Trophoblast cell (in vitro differentiated cells and primary cell): ENCODE measurements at regions not wholly inside any gene's neighbourhood (a gene's known extent, or its start where the extent isn't known, plus 50 kb on each side); places are given as distances from the start of the nearest gene placed in this dataset.

Source experiments
- DNase-seq, 2 donors: peaks; one replicate each; pipeline ENCODE4 v3.0.0-alpha.2; 2016
- H2AFZ ChIP-seq: 2 replicates; pipeline ENCODE4 v1.6.1; 2013; ENCODE audit warnings: low read length, moderate library complexity, mild to moderate bottlenecking; ENCODE audit not compliant: insufficient read depth, poor library complexity
- H2AK5ac ChIP-seq: 2 replicates; pipeline ENCODE4 v1.6.1; 2013; ENCODE audit warnings: mild to moderate bottlenecking, low read length
- H2BK120ac ChIP-seq: 2 replicates; pipeline ENCODE4 v1.6.1; 2013; ENCODE audit warnings: low read length, mild to moderate bottlenecking, moderate library complexity; ENCODE audit not compliant: insufficient read depth, poor library complexity
- H2BK12ac ChIP-seq: 2 replicates; pipeline ENCODE4 v1.6.1; 2013; ENCODE audit warnings: mild to moderate bottlenecking, low read length, moderate library complexity
- H2BK5ac ChIP-seq: 2 replicates; pipeline ENCODE4 v1.6.1; 2013; ENCODE audit warnings: low read length, low read depth, moderate library complexity, mild to moderate bottlenecking; ENCODE audit not compliant: poor library complexity
- H3K14ac ChIP-seq: 2 replicates; pipeline ENCODE4 v1.6.1; 2013; ENCODE audit warnings: mild to moderate bottlenecking, low read length
- H3K18ac ChIP-seq: 2 replicates; pipeline ENCODE4 v1.6.1; 2013; ENCODE audit warnings: mild to moderate bottlenecking, low read length
- H3K23ac ChIP-seq: 2 replicates; pipeline ENCODE4 v1.6.1; 2013; ENCODE audit warnings: low read length
- H3K27ac ChIP-seq: 2 replicates; pipeline ENCODE4 v1.5.1; 2013; ENCODE audit warnings: low read depth, mild to moderate bottlenecking, inconsistent platforms, low read length, moderate library complexity
- H3K27me3 ChIP-seq: 2 replicates; pipeline ENCODE4 v1.6.1; 2013; ENCODE audit warnings: inconsistent platforms, mild to moderate bottlenecking, low read length, moderate library complexity; ENCODE audit not compliant: insufficient read depth
- H3K36me3 ChIP-seq, 2 experiments: 1 replicate in 1 of 2; 2 replicates in 1 of 2; pipeline ENCODE4 v1.6.1; 2013; ENCODE audit warnings: low read length in 2 of 2, mild to moderate bottlenecking in 2 of 2, moderate library complexity in 1 of 2; ENCODE audit not compliant: insufficient read depth in 2 of 2, control insufficient read depth in 1 of 2
- H3K4ac ChIP-seq: 2 replicates; pipeline ENCODE4 v1.6.1; 2013; ENCODE audit warnings: low read depth, mild to moderate bottlenecking, low read length, moderate library complexity
- H3K4me1 ChIP-seq, 2 experiments: 1 replicate in 1 of 2; 2 replicates in 1 of 2; pipeline ENCODE4 v1.6.1; 2013; ENCODE audit warnings: low read length in 2 of 2, mild to moderate bottlenecking in 2 of 2, moderate library complexity in 1 of 2; ENCODE audit not compliant: insufficient read depth in 2 of 2, control insufficient read depth in 1 of 2
- H3K4me2 ChIP-seq: 2 replicates; pipeline ENCODE4 v1.6.1; 2013; ENCODE audit warnings: inconsistent platforms, mild to moderate bottlenecking, low read length, moderate library complexity
- H3K4me3 ChIP-seq: 2 replicates; pipeline ENCODE4 v1.5.1; 2013; ENCODE audit warnings: mild to moderate bottlenecking, low read depth, low read length, inconsistent platforms
- H3K79me1 ChIP-seq: one replicate; pipeline ENCODE4 v1.6.1; 2013; ENCODE audit warnings: low read length
- H3K79me2 ChIP-seq: 2 replicates; pipeline ENCODE4 v1.6.1; 2013; ENCODE audit warnings: low read length, mild to moderate bottlenecking; ENCODE audit not compliant: control insufficient read depth, insufficient read depth, poor library complexity
- H3K9ac ChIP-seq: 2 replicates; pipeline ENCODE4 v1.6.1; 2013; ENCODE audit warnings: mild to moderate bottlenecking, low read length
- H3K9me3 ChIP-seq: 2 replicates; pipeline ENCODE4 v1.6.1; 2013; ENCODE audit warnings: low read depth, mild to moderate bottlenecking, control low read depth, inconsistent platforms, low read length; ENCODE audit not compliant: insufficient read depth
- H4K12ac ChIP-seq: 2 replicates; pipeline ENCODE4 v1.6.1; 2013; ENCODE audit warnings: low read depth, mild to moderate bottlenecking, low read length, moderate library complexity
- H4K8ac ChIP-seq: 2 replicates; pipeline ENCODE4 v1.6.1; 2013; ENCODE audit warnings: low read depth, mild to moderate bottlenecking, low read length, moderate library complexity
- H4K91ac ChIP-seq: one replicate; pipeline ENCODE4 v1.6.1; 2013; ENCODE audit warnings: low read depth, mild to moderate bottlenecking, low read length, moderate library complexity
- WGBS: extraction: QIAGEN DNeasy Blood & Tissue Kit; methylation state at CpG from one replicate; pipeline ENCODE4 v1.1.7; 2013; ENCODE audit warnings: missing lambda C conversion rate; ENCODE audit not compliant: insufficient read length, insufficient coverage; ENCODE audit errors: extremely low coverage; 5-methylcytosine and 5-hydroxymethylcytosine counted together

GRCh38 chr2:152238016-152238415 lies 62.5 kb upstream of the STAM2 start:
- Histone ChIP-seq H3K9ac (no peak overlapping the region), H4K8ac (no peak overlapping the region), H3K27ac (no peak overlapping the region), H4K91ac (no peak overlapping the region), H3K4me3 (no peak overlapping the region), H3K27me3 (no peaks in the 10 kb centered on the region), H4K12ac (no peak overlapping the region), H3K9me3 (no peaks in the 10 kb centered on the region), H2BK12ac (no peak overlapping the region), H3K4ac (no peak overlapping the region), H3K36me3 (no peaks in the 10 kb centered on the region), H3K18ac (no peak overlapping the region), H2AK5ac (no peak overlapping the region), H3K14ac (no peak overlapping the region), H2BK120ac (no peak overlapping the region), H3K4me1 (peaks cover 0 to 5% of the 10 kb centered on the region in 2 experiments), H2BK5ac (no peak overlapping the region), H3K79me2 (no peaks in the 10 kb centered on the region), H2AFZ (no peak overlapping the region), H3K79me1 (peaks cover 3% of the 10 kb centered on the region), H3K4me2 (no peak overlapping the region), H3K23ac (no peak overlapping the region)
- DNase-seq, result no peak
- WGBS, result no CpG with 5 or more reads among the region's 6 CpGs

DNA sequence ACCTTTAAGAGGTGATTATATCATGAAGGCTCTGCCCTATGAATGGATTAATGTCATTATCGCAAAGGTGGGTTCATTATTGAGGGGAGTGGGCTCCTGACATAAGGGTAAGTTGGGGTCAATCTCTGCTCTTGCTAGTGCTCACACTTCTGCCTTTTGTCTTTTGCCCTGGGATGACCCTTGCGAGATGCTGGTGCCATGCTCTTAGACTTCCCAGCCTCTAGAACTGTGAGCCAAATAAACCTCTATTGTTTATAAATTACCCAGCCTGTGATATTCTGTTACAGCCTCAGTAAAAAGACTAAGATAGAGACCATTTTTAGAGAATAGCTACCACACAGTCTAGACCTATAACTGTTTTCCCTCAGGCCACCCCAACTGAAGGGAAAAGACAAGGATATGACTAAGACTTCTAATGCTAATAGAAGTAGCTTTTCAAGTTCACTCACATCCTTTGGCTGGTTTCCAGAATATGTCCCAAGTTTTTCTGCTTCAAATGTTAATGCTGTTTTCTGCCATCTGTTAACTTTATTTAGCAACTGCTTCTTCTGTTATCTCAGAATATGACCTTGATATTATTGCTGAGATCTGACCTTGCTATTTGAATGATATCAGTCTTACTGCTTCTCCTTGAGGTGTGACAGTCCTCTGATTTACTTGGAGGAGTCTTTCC lies 65.1 kb upstream of the STAM2 start:
- H3K23ac ChIP-seq, result no peak overlapping the region
- H3K79me2 ChIP-seq, result no peaks in the 10 kb centered on the region
- H3K27me3 ChIP-seq, result no peaks in the 10 kb centered on the region
- H3K9ac ChIP-seq, result no peak overlapping the region
- H2BK5ac ChIP-seq, result no peak overlapping the region
- no peak overlapping the region for H4K12ac ChIP-seq
- no peak overlapping the region for H3K4me2 ChIP-seq
- no peak overlapping the region for H2AFZ ChIP-seq
- peaks cover 3 to 13% of the 10 kb centered on the region in 2 experiments for H3K4me1 ChIP-seq
- H3K18ac ChIP-seq, result no peak overlapping the region
- H2BK12ac ChIP-seq, result no peak overlapping the region
- H4K91ac ChIP-seq, result no peak overlapping the region
- no peak overlapping the region for H3K27ac ChIP-seq
- H2BK120ac ChIP-seq, result no peak overlapping the region
- peaks cover 12% of the 10 kb centered on the region for H3K79me1 ChIP-seq
- no peak overlapping the region for H3K14ac ChIP-seq
- no peak overlapping the region for H4K8ac ChIP-seq
- no CpG with 5 or more reads among the region's 2 CpGs for WGBS
- no peaks in the 10 kb centered on the region for H3K9me3 ChIP-seq
- H3K4me3 ChIP-seq, result no peak overlapping the region
- DNase-seq, result peak; percentile 66 to 87
- no peak overlapping the region for H3K4ac ChIP-seq
- peaks cover 0 to 1% of the 10 kb centered on the region in 2 experiments for H3K36me3 ChIP-seq
- no peak overlapping the region for H2AK5ac ChIP-seq

DNA sequence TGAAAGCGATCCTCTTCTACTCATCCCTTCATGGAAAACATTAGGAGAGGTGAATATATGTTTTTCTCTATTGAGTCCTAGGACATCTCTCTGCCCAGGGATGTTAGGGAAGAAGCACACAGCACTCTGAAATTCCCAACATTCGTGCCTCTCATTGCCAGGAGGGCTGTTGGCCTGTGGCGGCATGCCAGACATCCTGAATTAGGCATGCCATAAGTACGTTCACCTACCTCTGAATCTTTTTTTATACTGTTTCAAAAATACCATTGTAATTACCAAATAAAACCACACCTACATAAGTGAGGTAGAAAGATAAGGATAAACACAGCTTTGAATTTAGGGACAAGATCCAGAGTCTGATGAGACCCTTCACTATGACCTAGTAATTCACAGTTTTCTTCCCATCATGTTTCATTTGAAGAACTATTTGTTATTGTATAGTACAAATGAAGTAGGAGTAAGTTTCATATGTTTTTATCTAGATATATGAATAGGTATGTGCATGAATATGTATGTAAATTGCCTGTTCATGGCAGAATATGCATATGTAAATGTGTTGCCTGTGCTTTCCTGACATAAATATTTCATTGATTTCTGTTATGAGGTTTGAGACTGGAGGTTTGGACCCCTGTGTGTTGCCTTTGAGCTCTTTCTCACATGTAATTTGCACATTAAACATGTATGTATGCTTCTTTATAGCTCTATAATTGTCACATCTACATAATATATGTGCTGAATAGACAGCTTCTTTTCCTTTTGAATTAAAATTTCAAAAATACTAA lies 66.6 kb upstream of the STAM2 start:
- Histone ChIP-seq H2AFZ (no peak overlapping the region), H3K36me3 (peaks cover 0 to 1% of the 10 kb centered on the region in 2 experiments), H3K9me3 (no peaks in the 10 kb centered on the region), H3K79me1 (peaks cover 12% of the 10 kb centered on the region), H3K9ac (no peak overlapping the region), H3K27me3 (no peaks in the 10 kb centered on the region), H3K14ac (no peak overlapping the region), H3K79me2 (no peaks in the 10 kb centered on the region), H4K91ac (peak overlapping the region; percentile 11), H3K4me2 (no peak overlapping the region), H3K27ac (no peak overlapping the region), H4K8ac (no peak overlapping the region), H2BK5ac (no peak overlapping the region), H3K4me1 (peaks cover 3 to 13% of the 10 kb centered on the region in 2 experiments), H2BK120ac (no peak overlapping the region), H3K4me3 (no peak overlapping the region), H3K18ac (no peak overlapping the region), H3K4ac (no peak overlapping the region), H2BK12ac (peak overlapping the region; percentile 4), H3K23ac (no peak overlapping the region), H4K12ac (no peak overlapping the region), H2AK5ac (no peak overlapping the region)
- peak; percentile 77 to 86 for DNase-seq
- no CpG with 5 or more reads among the region's 4 CpGs for WGBS

GRCh38 chr2:152242787-152243472 lies 67.4 kb upstream of the STAM2 start:
- DNase-seq, result peak; percentile 58 to 68
- Histone ChIP-seq H2BK12ac (no peak overlapping the region), H3K4me2 (no peak overlapping the region), H3K14ac (no peak overlapping the region), H3K4me3 (no peak overlapping the region), H4K12ac (no peak overlapping the region), H3K23ac (no peak overlapping the region), H3K4ac (no peak overlapping the region), H3K27me3 (no peaks in the 10 kb centered on the region), H2AK5ac (no peak overlapping the region), H2AFZ (no peak overlapping the region), H4K91ac (no peak overlapping the region), H4K8ac (no peak overlapping the region), H2BK120ac (no peak overlapping the region), H3K9ac (no peak overlapping the region), H2BK5ac (no peak overlapping the region), H3K4me1 (peaks cover 3 to 13% of the 10 kb centered on the region in 2 experiments), H3K18ac (no peak overlapping the region), H3K9me3 (no peaks in the 10 kb centered on the region), H3K79me2 (no peaks in the 10 kb centered on the region), H3K27ac (no peak overlapping the region), H3K79me1 (peaks cover 12% of the 10 kb centered on the region), H3K36me3 (peaks cover 0 to 1% of the 10 kb centered on the region in 2 experiments)
- no CpG with 5 or more reads among the region's 3 CpGs for WGBS
